Caco-2 (cell line): ENCODE measurements at regions not wholly inside any gene's neighbourhood (a gene's known extent, or its start where the extent isn't known, plus 50 kb on each side); places are given as distances from the start of the nearest gene placed in this dataset.

Experiments used
- BruUV-seq: library from RNA; stranded (reverse); fragments of 400-500 nt; replicated peaks from 2 replicates; lab custom pipeline; 2021; lab: Mats Ljungman, UMichigan
- CTCF ChIA-PET: fragments of 300-600 bp; sonication (Branson Sonifier 250); formaldehyde crosslinking; loops from one replicate; lab custom pipeline; 2022; ENCODE audit warnings: antibody characterized with exemption; lab: Charles Lee
- POLR2A ChIA-PET: fragments of 300-600 bp; sonication (Branson Sonifier 250); formaldehyde crosslinking; loops from one replicate; lab custom pipeline; 2022; ENCODE audit warnings: antibody characterized with exemption; lab: Charles Lee
- DNase-seq, 2 experiments: peaks; one replicate each; pipeline versions ENCODE4 v3.0.0 to v3.0.0-alpha.2; 2020 to 2022
- H3K27me3 ChIP-seq: replicated peaks from 2 replicates; pipeline ENCODE4 v1.6.0; 2011; ENCODE audit warnings: low read length; ENCODE audit not compliant: control insufficient read depth, insufficient read depth
- H3K36me3 ChIP-seq: 2 replicates; pipeline ENCODE4 v1.5.1; 2011; ENCODE audit warnings: low read length; ENCODE audit not compliant: control insufficient read depth, insufficient read depth
- H3K4me1 ChIP-seq: fragments of 250-450 bp; sonication (Bioruptor Pico); 2 replicates; pipeline ENCODE4 v1.5.1; 2020; ENCODE audit warnings: mild to moderate bottlenecking
- H3K4me3 ChIP-seq: 2 replicates; pipeline ENCODE4 v1.5.1; 2011; ENCODE audit warnings: low read depth, mild to moderate bottlenecking, control low read depth, low read length
- H3K9me3 ChIP-seq: fragments of 250-450 bp; sonication (Bioruptor Pico); 2 replicates; pipeline ENCODE4 v1.5.1; 2020; ENCODE audit warnings: mild to moderate bottlenecking, moderate library complexity
- H3K27ac Mint-ChIP-seq: one replicate; pipeline ENCODE4 v1.8.0; 2022; ENCODE audit warnings: mixed read lengths; ENCODE audit not compliant: unreplicated experiment
- H3K27me3 Mint-ChIP-seq: one replicate; pipeline ENCODE4 v1.8.0; 2022; ENCODE audit warnings: mixed read lengths; ENCODE audit not compliant: insufficient read depth, unreplicated experiment
- H3K36me3 Mint-ChIP-seq: one replicate; pipeline ENCODE4 v1.8.0; 2022; ENCODE audit warnings: mild to moderate bottlenecking, mixed read lengths; ENCODE audit not compliant: insufficient read depth, unreplicated experiment
- H3K4me1 Mint-ChIP-seq: one replicate; pipeline ENCODE4 v1.8.0; 2022; ENCODE audit warnings: low read depth, mixed read lengths; ENCODE audit not compliant: unreplicated experiment
- H3K4me3 Mint-ChIP-seq: one replicate; pipeline ENCODE4 v1.8.0; 2022; ENCODE audit warnings: mild to moderate bottlenecking, moderate library complexity, mixed read lengths; ENCODE audit not compliant: unreplicated experiment
- H3K9me3 Mint-ChIP-seq: one replicate; pipeline ENCODE4 v1.8.0; 2022; ENCODE audit warnings: mixed read lengths; ENCODE audit not compliant: unreplicated experiment
- CTCF ChIP-seq, 2 experiments: fragments of 200-600 bp in 1 of 2; IDR thresholded peaks; 1 replicate in 1 of 2; 2 replicates in 1 of 2; pipeline versions ENCODE4 v1.5.1 to v1.8.0; 2011 to 2022; ENCODE audit warnings: antibody characterized with exemption in 1 of 2, control low read depth in 1 of 2, inconsistent platforms in 1 of 2, low read depth in 1 of 2, low read length in 1 of 2, mild to moderate bottlenecking in 1 of 2, moderate library complexity in 1 of 2; ENCODE audit not compliant: insufficient read depth in 1 of 2, severe bottlenecking in 1 of 2, unreplicated experiment in 1 of 2
- intact Hi-C: fragments of 100-400 bp; cut with micrococcal nuclease; formaldehyde crosslinking; loops from one replicate; pipeline ENCODE4 v1.10.0; 2022; ENCODE audit not compliant: unreplicated experiment

- Mint-ChIP-seq H3K27ac (no peak overlapping the region), H3K27me3 (peaks cover 4% of the 10 kb centered on the region), H3K9me3 (peaks cover 9% of the 10 kb centered on the region), H3K4me1 (no peaks in the 10 kb centered on the region), H3K36me3 (no peaks in the 10 kb centered on the region), H3K4me3 (no peak overlapping the region)
- Histone ChIP-seq H3K27me3 (no peaks in the 10 kb centered on the region), H3K9me3 (no peaks in the 10 kb centered on the region), H3K36me3 (no peaks in the 10 kb centered on the region), H3K4me3 (no peak overlapping the region), H3K4me1 (no peaks in the 10 kb centered on the region)
- ChIA-PET CTCF (no interaction called here), POLR2A (no interaction called here)
- intact Hi-C loops = no loop called here
- BruUV-seq = no TSS peak
- DNase-seq = no peak
- no peak for TF ChIP-seq CTCF (IDR thresholded peaks at IDR 0.05; ENCODE audit: insufficient read depth in 1 of 2, low read depth in 1 of 2, low read length in 1 of 2, severe bottlenecking in 1 of 2, unreplicated experiment in 1 of 2)
These were observed 550.1 kb downstream of the SOX6 start for GRCh38 chr11:15806217-15806616.

GRCh38 chr11:15807827-15808226 is 548.5 kb downstream of the SOX6 start:
- ChIA-PET POLR2A (no interaction called here), CTCF (no interaction called here)
- no TSS peak for BruUV-seq
- H3K36me3 ChIP-seq = no peaks in the 10 kb centered on the region
- Mint-ChIP-seq H3K4me1 (no peaks in the 10 kb centered on the region), H3K9me3 (peaks cover 9% of the 10 kb centered on the region), H3K4me3 (no peak overlapping the region), H3K27ac (no peak overlapping the region), H3K36me3 (no peaks in the 10 kb centered on the region), H3K27me3 (peaks cover 4% of the 10 kb centered on the region)
- H3K9me3 ChIP-seq = no peaks in the 10 kb centered on the region
- no peak for DNase-seq
- TF ChIP-seq CTCF (IDR thresholded peaks at IDR 0.05; ENCODE audit: insufficient read depth in 1 of 2, low read depth in 1 of 2, low read length in 1 of 2, severe bottlenecking in 1 of 2, unreplicated experiment in 1 of 2) = no peak
- no peaks in the 10 kb centered on the region for H3K27me3 ChIP-seq
- no peak overlapping the region for H3K4me3 ChIP-seq
- no peaks in the 10 kb centered on the region for H3K4me1 ChIP-seq
- intact Hi-C loops = no loop called here

GRCh38 chr11:15810082-15810481 is 546.3 kb downstream of the SOX6 start:
- no peak for TF ChIP-seq CTCF (IDR thresholded peaks at IDR 0.05; ENCODE audit: insufficient read depth in 1 of 2, low read depth in 1 of 2, low read length in 1 of 2, severe bottlenecking in 1 of 2, unreplicated experiment in 1 of 2)
- Histone ChIP-seq H3K9me3 (no peaks in the 10 kb centered on the region), H3K36me3 (no peaks in the 10 kb centered on the region), H3K27me3 (no peaks in the 10 kb centered on the region), H3K4me1 (no peaks in the 10 kb centered on the region), H3K4me3 (no peak overlapping the region)
- H3K27ac Mint-ChIP-seq = no peak overlapping the region
- H3K4me1 Mint-ChIP-seq = no peaks in the 10 kb centered on the region
- no peaks in the 10 kb centered on the region for H3K36me3 Mint-ChIP-seq
- H3K9me3 Mint-ChIP-seq = peaks cover 9% of the 10 kb centered on the region
- H3K27me3 Mint-ChIP-seq = peaks cover 7% of the 10 kb centered on the region
- H3K4me3 Mint-ChIP-seq = no peak overlapping the region
- ChIA-PET POLR2A (no interaction called here), CTCF (no interaction called here)
- intact Hi-C loops = no loop called here
- BruUV-seq = no TSS peak
- no peak for DNase-seq
